Mucosa of descending colon (tissue), 3 donors: ENCODE measurements at regions not wholly inside any gene's neighbourhood (a gene's known extent, or its start where the extent isn't known, plus 50 kb on each side); places are given as distances from the start of the nearest gene placed in this dataset.
"Not testable (repeated sequence)": the region's sequence is repeated elsewhere in the genome, so short reads cannot be mapped to it uniquely, and the experiment has no call there.

ENCODE experiments used
- ATAC-seq: fragments of 200-7000 bp; cut with Tn5 transposase; one replicate; pipeline ENCODE4 v1.9.1; 2020; ENCODE audit warnings: mild to moderate bottlenecking, moderate library complexity
- DNase-seq, 3 donors: peaks; one replicate each; pipeline ENCODE4 v3.0.0-alpha.2; 2020
- H3K36me3 ChIP-seq: fragments of 200-600 bp; one replicate; pipeline ENCODE4 v1.8.0; 2021; ENCODE audit warnings: low read depth, mild to moderate bottlenecking
- H3K4me1 ChIP-seq: fragments of 200-600 bp; one replicate; pipeline ENCODE4 v1.8.0; 2021; ENCODE audit warnings: low read depth, mild to moderate bottlenecking
- H3K4me3 ChIP-seq: fragments of 200-600 bp; one replicate; pipeline ENCODE4 v1.8.0; 2021; ENCODE audit warnings: mild to moderate bottlenecking
- H3K9me3 ChIP-seq: fragments of 200-600 bp; one replicate; pipeline ENCODE4 v1.8.0; 2021; ENCODE audit warnings: mild to moderate bottlenecking
- CTCF ChIP-seq: fragments of 200-600 bp; IDR thresholded peaks from one replicate; pipeline ENCODE4 v1.8.0; 2022; ENCODE audit warnings: antibody characterized with exemption, mild to moderate bottlenecking
- intact Hi-C, 2 donors: fragments of 100-400 bp; cut with DNase I in 1 of 2; cut with micrococcal nuclease in 1 of 2; formaldehyde crosslinking; loops; one replicate each; pipeline versions ENCODE4 v1.11.0 to v1.11.1; 2022; cut with DNase I, micrococcal nuclease
- donor health status: DM: no; HTN: no; CAD: no; lungs with moderate emphysema.
- donor health status: DM: no; HTN: no; CAD: no.
- donor health status: DM: no; HTN: yes; CAD: no.

- Histone ChIP-seq H3K4me1 (no peaks in the 10 kb centered on the region), H3K9me3 (peaks cover 6% of the 10 kb centered on the region), H3K36me3 (no peaks in the 10 kb centered on the region), H3K4me3 (no peak overlapping the region)
- no peak for TF ChIP-seq CTCF
- intact Hi-C loops = no loop called here
- ATAC-seq = no peak
- no peak for DNase-seq
Observed at GRCh38 chr2:228927028-228928010, 343.8 kb downstream of the PID1 start.

GRCh38 chr2:228919808-228920207, 351.3 kb downstream of the PID1 start:
- no peak for TF ChIP-seq CTCF
- ATAC-seq (no peak), DNase-seq (no peak)
- no peaks in the 10 kb centered on the region for H3K9me3 ChIP-seq
- no peaks in the 10 kb centered on the region for H3K4me1 ChIP-seq
- intact Hi-C loops = no loop called here
- no peaks in the 10 kb centered on the region for H3K36me3 ChIP-seq
- no peak overlapping the region for H3K4me3 ChIP-seq

- no peak for TF ChIP-seq CTCF
- no peaks in the 10 kb centered on the region for H3K36me3 ChIP-seq
- H3K9me3 ChIP-seq = no peaks in the 10 kb centered on the region
- ATAC-seq (no peak), DNase-seq (no peak)
- no peaks in the 10 kb centered on the region for H3K4me1 ChIP-seq
- no peak overlapping the region for H3K4me3 ChIP-seq
- intact Hi-C loops = no loop called here
Observed at GRCh38 chr2:228917220-228917619, 353.9 kb downstream of the PID1 start.

GRCh38 chr2:228916416-228917090, 354.5 kb downstream of the PID1 start:
- Histone ChIP-seq H3K36me3 (no peaks in the 10 kb centered on the region), H3K9me3 (no peaks in the 10 kb centered on the region), H3K4me1 (no peaks in the 10 kb centered on the region), H3K4me3 (no peak overlapping the region)
- ATAC-seq (no peak), DNase-seq (no peak)
- no peak for TF ChIP-seq CTCF
- intact Hi-C loops = no loop called here

GRCh38 chr2:228913176-228913575, 357.9 kb downstream of the PID1 start:
- ATAC-seq (no peak), DNase-seq (no peak)
- H3K36me3 ChIP-seq = no peaks in the 10 kb centered on the region
- no peak overlapping the region for H3K4me3 ChIP-seq
- no peaks in the 10 kb centered on the region for H3K9me3 ChIP-seq
- H3K4me1 ChIP-seq = no peaks in the 10 kb centered on the region
- intact Hi-C loops = no loop called here
- TF ChIP-seq CTCF = no peak

GRCh38 chr2:228910872-228911271, 360.2 kb downstream of the PID1 start:
- H3K4me1 ChIP-seq, intact Hi-C loops, H3K9me3 ChIP-seq, DNase-seq, H3K4me3 ChIP-seq, H3K36me3 ChIP-seq, ATAC-seq: not testable (repeated sequence)
